D721Med (cell line): ENCODE measurements at regions not wholly inside any gene's neighbourhood (a gene's known extent, or its start where the extent isn't known, plus 50 kb on each side); places are given as distances from the start of the nearest gene placed in this dataset.
"Not testable (repeated sequence)": the region's sequence is repeated elsewhere in the genome, so short reads cannot be mapped to it uniquely, and the experiment has no call there.

Source experiments
- DNase-seq: peaks from one replicate; pipeline ENCODE4 v3.0.0; 2011; ENCODE audit warnings: low spot score; ENCODE audit not compliant: insufficient read length
- FAIRE-seq: peaks from 2 replicates; lab custom pipeline; 2011; peaks lifted over from hg19 to GRCh38; lab: Jason Lieb, UNC

DNA sequence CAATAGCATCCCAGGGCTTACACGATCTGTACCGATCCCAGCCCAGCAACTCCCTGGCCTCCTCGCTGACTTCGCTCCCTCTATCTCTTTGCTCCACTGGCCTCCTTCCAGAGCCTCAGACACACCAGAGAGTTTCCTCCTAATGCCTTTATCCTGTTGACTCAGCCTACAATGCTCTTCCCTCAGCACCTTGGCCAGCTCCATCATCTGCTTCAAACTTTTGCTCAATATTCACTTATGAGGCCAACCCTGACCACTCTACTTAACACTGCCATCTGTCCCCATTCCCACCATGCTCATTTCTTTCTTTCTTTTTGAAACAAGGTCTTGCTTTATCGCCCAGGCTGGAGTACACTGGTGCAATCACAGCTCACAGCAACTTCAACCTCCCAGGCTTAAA, 180.9 kb downstream of the CEP170 start:
- DNase-seq, FAIRE-seq: not testable (repeated sequence)

DNA sequence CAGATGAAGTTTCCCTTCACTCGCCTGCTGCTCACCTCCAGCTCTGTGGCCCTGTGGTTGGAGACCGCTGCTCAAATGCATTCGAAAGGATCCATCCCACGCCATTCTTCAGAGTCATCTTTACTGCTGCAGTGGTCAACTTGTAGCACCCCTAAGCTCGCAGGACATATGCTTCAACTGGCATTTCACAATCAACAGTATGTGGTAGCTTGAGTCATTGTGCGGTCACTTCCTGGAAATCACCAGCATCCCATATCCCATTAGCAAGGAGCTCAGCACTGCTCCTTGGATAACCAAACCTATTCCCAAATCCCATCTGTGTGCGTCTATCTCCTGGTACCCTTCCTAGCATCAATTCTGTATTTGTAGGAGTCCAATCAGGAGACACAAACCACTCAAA, 188.0 kb downstream of the CEP170 start:
- FAIRE-seq, DNase-seq: not testable (repeated sequence)

- not testable (repeated sequence) for FAIRE-seq, DNase-seq
Measured at GRCh38 chr1:243061965-243062364, 193.1 kb downstream of the CEP170 start.

DNA sequence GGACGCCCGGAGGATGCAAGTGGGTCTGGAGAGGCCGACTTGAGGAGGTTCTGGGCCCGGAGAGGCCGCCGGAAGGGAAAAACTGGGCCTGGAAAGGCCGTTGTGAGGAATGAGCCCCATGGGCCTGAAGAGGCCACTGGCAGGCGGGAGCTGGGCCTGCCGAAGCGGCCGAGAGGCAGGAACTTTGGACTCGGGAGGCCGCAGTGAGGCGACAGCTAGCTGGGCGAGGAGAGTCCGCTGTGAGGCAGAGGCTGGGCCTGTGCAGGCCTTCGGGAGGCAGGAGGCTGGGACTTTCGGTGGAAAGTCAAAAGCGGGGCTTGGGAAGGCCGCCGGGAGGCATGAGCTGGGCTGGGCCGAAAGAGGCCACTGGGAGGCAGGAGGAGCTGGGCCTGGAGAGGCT, 199.6 kb downstream of the CEP170 start:
- not testable (repeated sequence) for FAIRE-seq, DNase-seq

DNA sequence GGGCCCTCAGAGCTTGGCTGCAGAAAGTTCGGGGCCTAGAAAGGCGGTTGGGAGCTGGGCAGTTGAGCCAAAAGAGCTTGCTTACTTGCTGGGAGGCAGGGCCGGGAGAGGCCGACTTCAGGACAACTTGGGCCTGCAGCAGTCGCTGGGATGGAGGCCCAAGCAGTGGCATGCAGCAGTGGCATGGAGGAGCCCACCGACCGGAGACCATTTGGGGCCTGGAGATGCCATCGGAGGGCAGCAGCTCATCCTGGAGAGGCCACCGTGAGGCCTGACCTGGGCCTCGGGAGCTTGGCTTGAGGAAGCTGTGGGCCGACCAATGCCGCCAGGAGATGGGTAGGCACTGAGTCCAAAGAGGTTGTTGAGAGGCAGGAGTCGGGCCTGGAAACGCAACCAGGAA, 200.0 kb downstream of the CEP170 start:
- peak; percentile 0 for DNase-seq
- not testable (repeated sequence) for FAIRE-seq

DNA sequence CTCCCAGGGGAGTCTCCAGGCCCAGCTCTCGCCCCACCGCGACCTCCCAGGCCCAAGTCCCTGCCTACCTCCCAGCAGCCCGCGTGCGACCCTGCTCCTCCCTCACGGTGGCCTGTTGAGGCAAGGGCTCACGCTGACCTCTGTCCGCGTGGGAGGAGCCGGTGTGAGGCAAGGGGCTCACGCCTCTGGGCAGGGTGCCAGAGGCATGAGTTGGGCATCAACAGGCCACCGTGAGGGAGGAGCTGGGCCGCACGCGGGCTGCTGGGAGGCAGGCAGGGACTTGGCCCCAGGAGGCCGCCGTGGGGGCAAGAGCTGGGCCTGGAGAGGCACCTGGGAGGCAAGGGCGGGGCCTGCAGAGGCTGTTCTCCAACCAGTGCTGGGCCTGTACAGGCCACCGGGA, 200.4 kb downstream of the CEP170 start:
- FAIRE-seq, DNase-seq: not testable (repeated sequence)

DNA sequence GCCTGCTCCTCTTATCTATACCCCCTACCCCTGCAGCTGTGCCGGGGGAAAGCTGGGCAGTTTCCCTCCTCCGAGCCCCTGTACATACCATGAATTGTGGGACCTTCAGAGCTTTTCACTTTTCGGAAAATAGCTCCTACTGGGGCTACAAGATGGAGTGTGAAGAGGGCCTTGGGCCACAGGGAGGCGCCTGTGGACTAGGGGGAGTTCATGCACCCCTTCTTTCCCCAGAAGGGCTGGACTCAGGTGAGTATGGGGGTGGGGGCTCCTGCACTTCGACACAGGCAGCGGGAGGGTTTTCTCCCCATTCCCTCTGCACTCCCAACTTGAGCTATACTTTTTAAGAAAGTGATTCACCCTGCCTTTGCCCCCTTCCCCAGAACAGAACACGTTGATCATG, 202.0 kb downstream of the CEP170 start:
- not testable (repeated sequence) for FAIRE-seq

DNA sequence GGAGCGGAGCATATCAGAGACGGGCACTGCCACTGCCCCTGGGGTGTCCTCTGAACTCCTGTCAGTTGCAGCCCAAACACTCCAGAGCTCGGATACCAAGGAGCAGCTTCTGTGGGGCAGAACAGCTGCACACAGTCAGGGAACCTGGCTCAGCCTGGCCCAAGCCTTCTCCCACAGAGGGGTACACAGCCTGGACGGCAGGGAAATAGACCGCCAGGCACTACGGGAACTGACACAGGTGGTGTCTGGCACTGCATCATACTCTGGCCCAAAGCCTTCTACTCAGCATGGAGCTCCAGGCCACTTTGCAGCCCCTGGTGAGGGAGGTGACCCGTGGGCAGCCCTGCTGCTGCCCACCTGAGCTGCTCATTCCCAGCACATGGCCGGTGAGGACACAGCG, 204.5 kb downstream of the CEP170 start:
- not testable (repeated sequence) for DNase-seq, FAIRE-seq

More for the DNA sequence above, 202.0 kb downstream of the CEP170 start:
- not testable (repeated sequence) for DNase-seq

DNA sequence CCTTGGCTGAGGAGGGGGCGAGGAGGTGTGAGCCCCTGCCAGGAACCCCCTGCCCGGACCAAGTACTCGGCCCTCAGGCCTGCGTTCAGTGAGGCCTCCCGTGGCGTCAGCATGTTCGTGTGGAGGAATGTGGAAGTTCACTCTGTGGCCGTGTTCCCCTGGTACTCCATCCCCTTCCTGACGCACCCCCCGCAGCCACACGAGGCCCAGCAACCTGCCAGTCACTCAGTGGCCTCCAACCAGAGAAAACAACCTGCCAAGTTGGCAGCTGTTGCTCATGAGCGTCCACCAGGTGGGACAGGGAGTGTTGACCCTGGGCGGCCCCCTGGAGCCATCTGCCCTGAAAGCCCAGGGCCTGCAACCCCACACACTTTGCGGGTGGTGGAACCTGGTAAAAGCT, 205.4 kb downstream of the CEP170 start:
- DNase-seq, FAIRE-seq: not testable (repeated sequence)

DNA sequence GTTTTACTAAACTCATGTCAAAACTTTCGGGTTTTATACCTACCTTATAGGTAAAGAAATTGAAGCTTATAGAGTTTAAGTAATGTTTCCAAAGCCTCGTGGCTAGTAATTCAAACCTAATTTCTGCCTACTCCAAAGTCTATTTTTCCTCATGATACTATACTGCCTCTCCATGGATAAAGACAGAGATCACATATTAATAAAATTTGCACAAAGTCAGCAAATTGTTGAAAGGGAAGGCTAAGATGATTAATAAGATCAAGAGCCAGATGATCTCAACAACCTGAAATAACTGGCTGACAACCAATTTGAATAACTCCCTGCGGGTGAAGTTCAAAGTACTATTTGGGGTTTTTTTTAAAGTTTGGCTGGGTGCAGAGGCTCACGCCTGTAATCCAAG, 233.7 kb downstream of the CEP170 start:
- DNase-seq, FAIRE-seq: not testable (repeated sequence)

DNA sequence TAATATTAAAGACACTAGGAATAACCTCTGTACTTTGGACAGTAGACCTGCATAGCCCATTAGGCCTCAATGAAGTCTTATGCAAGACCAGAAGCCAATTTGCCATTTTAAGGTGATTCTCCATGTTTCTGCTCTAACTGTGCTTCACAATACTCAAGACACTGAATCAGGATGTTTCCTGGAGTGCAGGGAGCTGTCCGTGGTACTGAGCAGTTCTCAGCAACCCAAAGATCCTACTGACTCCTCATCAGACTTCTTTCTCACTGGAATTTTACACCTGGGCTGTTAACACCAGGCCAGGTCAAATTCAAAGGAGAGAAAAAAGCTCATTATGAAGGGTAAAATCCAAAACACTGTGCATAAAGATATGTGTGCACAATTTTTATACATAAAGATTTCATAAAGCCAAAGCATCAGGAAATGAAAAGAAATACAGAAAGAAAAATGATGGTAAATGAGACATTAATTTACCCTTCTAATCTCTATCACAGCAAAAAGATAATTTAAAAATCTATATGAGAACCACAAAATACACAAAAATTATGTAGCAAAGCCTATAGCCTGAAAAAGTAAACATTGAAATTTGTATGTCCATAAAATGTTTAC, 235.9 kb downstream of the CEP170 start:
- not testable (repeated sequence) for DNase-seq, FAIRE-seq

GRCh38 chr1:243010719-243011118, 244.4 kb downstream of the CEP170 start:
- not testable (repeated sequence) for DNase-seq, FAIRE-seq

GRCh38 chr1:243001003-243001402, 254.1 kb downstream of the CEP170 start:
- FAIRE-seq, DNase-seq: not testable (repeated sequence)

DNA sequence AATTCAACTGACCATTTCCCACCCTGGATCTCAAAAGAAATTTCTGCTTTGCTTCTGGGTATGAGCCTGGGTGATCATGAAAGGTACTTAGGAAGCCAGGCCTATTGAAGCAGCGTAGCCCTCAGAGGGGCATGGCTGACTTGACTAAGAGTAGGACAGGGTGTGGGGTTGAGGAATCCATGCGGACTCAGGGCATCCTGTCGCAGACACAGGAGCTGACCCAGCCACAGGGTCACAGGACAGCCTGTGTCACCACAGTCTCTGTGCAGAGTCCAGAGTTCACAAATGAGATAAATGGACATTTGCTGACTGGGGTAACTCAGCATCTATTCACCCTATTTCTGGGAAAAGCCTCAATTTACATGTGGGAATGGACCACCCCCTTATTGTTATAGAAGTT, 262.3 kb downstream of the CEP170 start:
- not testable (repeated sequence) for FAIRE-seq, DNase-seq

DNA sequence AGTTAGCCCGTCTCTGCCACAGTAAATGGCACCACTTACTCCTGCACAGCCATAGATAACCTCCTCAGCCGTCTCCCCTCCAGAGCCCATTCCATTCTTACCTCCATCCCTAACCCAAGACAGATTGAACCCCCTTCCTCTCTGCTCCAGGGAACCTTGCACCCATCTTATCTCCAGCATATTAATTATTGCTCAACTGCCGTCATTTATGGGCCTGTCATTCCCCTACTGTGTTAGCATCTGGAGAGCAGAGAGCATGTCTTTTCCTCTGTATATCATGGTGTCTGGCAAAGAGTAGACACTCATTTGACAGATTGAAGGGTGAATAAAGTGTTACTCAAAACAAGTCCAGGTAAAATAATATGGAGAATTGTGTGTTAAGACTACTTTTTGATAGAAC, 270.0 kb downstream of the CEP170 start:
- not testable (repeated sequence) for DNase-seq, FAIRE-seq

- not testable (repeated sequence) for FAIRE-seq, DNase-seq
Measured at GRCh38 chr1:242973341-242973740, 281.7 kb downstream of the CEP170 start.
